Rectal smooth muscle tissue (tissue), 1 donor: ENCODE measurements at regions not wholly inside any gene's neighbourhood (a gene's known extent, or its start where the extent isn't known, plus 50 kb on each side); places are given as distances from the start of the nearest gene placed in this dataset.

ENCODE experiments used
- H3K27ac ChIP-seq: one replicate; pipeline ENCODE4 v1.7.0; 2013; ENCODE audit warnings: low read depth, low read length, inconsistent platforms
- H3K27me3 ChIP-seq: one replicate; pipeline ENCODE4 v1.7.0; 2013; ENCODE audit warnings: low read length; ENCODE audit not compliant: control insufficient read depth, insufficient read depth
- H3K36me3 ChIP-seq: one replicate; pipeline ENCODE4 v1.7.0; 2013; ENCODE audit warnings: low read length; ENCODE audit not compliant: control insufficient read depth, insufficient read depth
- H3K4me1 ChIP-seq: one replicate; pipeline ENCODE4 v1.7.0; 2013; ENCODE audit warnings: low read length; ENCODE audit not compliant: control insufficient read depth, insufficient read depth
- H3K4me3 ChIP-seq: one replicate; pipeline ENCODE4 v1.7.0; 2013; ENCODE audit warnings: low read length
- H3K9ac ChIP-seq: one replicate; pipeline ENCODE4 v1.7.0; 2013; ENCODE audit warnings: low read length

DNA sequence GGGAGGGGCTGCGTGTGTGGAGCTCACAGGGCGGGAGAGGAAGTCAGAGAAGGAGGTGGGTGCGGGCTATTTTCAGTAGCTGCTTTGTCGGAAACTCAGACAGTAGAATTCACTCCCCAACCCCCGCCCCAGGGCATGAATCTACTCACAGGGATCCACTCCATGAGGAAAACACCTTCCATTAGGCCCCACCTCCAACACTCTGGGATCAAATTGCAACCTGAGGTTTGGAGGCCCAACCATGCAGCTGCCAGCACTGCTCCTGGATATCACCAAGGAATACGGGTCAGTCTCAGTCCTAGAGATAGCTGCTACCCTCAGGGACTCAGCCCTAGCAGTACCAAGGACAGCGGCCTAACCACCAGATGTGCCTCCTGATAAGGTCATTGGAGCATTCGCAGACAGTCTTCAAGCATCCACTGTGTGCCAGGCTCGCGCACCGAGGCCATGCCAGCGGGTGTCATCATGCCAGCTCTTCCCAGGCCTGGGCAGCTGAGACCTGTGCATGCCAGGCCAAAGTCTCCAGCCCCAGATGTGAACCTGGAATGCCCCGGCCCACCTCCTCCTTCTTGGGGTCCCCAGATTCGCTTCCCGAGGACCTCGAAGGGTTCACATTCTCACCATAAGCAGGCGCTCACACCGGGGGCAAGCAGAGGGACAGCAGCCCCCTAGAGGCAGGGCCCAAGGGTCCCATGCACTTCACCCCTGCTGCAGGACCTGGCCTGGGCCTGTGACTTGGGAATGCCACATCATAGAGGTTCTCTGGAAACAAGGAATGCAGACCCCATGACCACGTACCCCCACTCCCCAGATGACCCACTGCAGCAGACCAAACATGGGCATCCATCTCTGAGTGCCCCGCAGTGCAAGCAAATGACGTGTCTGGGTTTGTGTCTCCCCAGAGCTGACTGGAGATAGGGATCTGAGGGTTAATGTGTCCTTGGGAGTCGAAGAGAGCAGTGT lies 102.3 kb downstream of the ADRA2C start:
- Histone ChIP-seq H3K27ac (no peak overlapping the region), H3K4me1 (no peaks in the 10 kb centered on the region), H3K9ac (no peak overlapping the region), H3K27me3 (peaks cover 19% of the 10 kb centered on the region), H3K36me3 (no peaks in the 10 kb centered on the region), H3K4me3 (no peak overlapping the region)

DNA sequence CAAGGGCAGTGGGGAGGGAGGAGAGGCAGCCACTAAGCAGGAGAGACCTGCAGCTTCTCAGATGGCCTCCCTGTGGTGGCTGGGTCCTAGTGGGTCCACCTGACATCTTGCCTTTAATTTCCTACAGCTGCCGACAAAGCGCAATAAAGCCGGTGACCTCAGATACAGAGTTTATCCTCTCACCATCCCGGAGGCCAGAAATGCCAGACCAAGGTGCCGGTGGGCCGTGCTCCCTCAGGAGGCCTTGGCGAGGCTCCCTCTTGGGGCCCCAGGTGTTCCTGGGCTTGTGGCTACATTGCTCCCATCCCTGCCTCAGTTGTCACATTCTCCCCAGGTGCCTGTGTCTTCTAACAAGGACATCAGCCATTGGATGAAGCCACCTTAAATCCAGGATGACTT lies 103.0 kb downstream of the ADRA2C start:
- H3K9ac ChIP-seq: no peak overlapping the region
- no peak overlapping the region for H3K4me3 ChIP-seq
- no peaks in the 10 kb centered on the region for H3K4me1 ChIP-seq
- peaks cover 19% of the 10 kb centered on the region for H3K27me3 ChIP-seq
- no peaks in the 10 kb centered on the region for H3K36me3 ChIP-seq
- H3K27ac ChIP-seq: no peak overlapping the region

DNA sequence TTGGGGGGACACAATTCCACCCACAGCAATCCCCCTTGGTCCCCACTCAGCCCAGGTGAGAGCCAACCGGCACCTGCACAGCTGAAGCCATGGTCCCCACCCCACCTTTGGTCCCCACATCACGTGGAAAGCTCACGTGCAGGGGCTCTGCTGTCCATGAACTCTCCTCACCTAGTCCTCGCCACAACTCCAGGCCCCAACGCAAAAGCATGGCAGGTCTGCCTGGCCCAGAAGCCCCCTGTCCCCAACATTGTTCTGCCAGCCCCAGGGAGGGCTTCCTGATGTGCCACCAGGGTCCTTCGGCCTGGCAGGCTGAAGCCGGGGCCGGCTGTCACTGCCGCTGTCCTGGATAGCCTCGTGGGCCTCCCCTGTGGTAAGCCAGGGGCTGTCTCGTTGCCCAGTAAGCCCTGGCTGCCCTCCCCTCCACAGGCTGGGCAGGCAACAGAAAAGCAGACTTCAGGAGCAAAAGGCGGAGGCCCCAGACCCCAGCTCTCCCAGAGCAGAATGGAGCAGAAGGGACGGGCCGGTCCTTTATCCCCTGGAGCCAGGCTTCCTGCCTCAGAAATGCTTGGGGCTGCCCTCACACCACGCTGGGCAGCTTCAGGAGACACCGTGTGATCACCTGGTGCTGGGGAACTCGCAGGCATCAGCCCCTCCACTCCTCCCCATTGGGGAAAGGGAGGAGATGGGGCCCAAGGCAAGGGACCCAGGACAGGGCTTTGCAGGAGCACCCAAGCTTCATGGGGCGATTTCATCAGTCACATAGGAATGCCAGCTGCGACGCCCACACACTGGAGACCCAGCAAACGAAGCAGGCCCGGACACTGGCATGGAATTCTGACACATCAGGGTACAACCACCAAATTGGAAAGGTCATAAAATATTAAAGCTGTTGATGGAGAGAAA lies 103.7 kb downstream of the ADRA2C start:
- Histone ChIP-seq H3K4me3 (no peak overlapping the region), H3K36me3 (no peaks in the 10 kb centered on the region), H3K4me1 (no peaks in the 10 kb centered on the region), H3K27ac (no peak overlapping the region), H3K27me3 (peaks cover 19% of the 10 kb centered on the region), H3K9ac (no peak overlapping the region)

DNA sequence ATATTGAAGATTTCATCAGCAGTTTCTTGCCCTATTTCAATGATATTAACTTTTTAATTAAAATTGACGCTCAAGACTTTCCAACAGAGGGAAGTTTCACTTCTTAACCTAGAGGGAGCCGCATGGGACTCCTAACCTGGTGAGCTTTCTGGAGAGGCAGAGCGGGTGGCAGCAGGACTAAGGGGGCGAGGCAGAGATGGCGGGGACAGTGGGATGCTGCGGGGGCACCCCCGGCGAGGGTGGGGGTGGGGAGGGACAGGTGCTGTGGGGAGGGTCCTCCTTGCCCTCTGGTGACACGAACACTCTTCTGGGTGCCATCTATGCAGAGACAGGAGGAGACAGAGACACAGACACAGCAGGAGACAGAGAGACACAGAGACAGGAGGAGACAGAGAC lies 104.4 kb downstream of the ADRA2C start:
- H3K27ac ChIP-seq: no peak overlapping the region
- no peak overlapping the region for H3K4me3 ChIP-seq
- H3K9ac ChIP-seq: no peak overlapping the region
- H3K27me3 ChIP-seq: peaks cover 19% of the 10 kb centered on the region
- no peaks in the 10 kb centered on the region for H3K4me1 ChIP-seq
- H3K36me3 ChIP-seq: no peaks in the 10 kb centered on the region

DNA sequence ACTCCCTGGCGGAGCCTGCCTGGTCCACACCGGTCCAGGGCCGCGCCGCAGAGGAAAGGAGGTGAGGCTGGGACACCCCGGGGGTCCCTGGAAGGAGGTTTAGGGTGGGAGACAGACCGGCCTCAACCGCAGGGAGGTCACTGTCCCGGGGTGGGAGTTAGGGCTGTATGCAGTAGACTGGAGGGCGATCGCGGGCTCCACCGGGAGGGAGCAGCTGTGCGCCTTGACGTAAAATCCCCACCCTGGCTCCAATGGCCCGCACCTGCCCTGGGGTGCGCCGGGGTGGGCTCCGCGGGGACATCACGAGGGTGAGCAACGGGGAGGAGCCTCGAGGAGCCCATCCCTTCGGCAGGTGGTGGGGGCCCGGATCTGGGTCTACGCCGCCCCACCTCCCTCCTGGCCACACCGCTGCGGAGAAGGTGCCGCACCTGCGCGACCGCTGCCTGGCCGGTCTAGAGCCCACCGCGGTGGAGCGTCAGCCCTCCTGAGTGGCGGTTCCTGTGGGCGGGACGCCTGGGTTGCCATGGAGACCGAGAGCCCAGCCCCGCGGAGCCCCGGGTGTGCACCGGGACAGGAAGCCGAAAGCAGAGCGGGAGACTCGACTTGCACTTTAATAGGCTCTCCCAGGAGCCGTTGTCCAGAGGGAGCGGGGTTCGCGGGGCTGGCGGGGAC lies 105.1 kb downstream of the ADRA2C start:
- Histone ChIP-seq H3K4me1 (no peaks in the 10 kb centered on the region), H3K36me3 (no peaks in the 10 kb centered on the region), H3K27ac (no peak overlapping the region), H3K9ac (no peak overlapping the region), H3K27me3 (peaks cover 19% of the 10 kb centered on the region), H3K4me3 (no peak overlapping the region)

DNA sequence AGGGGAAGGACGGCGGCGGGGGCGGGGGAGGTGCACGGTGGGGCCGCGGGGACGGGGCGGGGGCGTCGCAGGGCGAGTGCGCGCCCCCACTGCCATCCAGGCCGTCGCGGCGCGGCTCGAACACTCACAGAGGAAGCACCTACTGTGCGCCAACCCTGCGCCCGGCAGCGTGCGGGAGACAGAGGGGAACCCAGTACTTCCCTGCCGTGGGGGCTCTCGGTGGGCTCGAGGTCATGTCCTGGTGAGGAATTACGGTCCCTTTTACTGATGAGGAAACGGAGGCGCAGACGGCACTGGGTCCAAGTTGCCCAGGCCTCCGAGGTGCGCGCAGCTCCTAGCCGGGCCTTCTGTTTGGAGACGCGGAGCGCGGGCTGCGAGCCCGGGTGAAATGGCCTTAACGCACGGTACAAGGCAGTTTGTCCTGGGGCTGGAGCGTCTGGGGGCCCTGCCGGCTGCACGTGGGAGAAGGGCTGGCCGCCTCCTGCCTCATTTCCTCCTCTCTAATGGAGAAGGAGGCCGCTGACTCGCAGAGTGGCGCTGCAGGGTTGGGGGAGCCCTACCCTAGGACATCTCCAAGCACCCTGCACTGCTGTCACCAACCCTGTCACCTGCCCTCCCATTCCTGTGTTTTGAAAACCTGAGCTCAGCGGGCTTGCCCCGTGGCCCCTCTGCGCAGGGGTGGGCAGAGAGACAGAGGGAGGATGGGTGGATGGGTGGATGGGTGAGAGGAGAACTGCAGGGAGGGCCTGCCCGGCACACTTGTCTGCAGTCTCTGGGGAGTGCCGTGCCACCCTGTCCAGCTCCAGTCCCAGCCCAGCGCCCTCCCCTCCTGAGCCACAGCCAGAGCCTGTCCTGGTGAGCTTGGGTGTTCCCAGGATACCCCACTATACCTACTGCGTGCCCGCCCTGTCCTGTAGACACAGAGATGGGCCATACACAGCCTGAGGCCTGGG lies 106.0 kb downstream of the ADRA2C start:
- Histone ChIP-seq H3K9ac (no peak overlapping the region), H3K36me3 (no peaks in the 10 kb centered on the region), H3K4me1 (no peaks in the 10 kb centered on the region), H3K27ac (no peak overlapping the region), H3K4me3 (no peak overlapping the region), H3K27me3 (peaks cover 19% of the 10 kb centered on the region)

DNA sequence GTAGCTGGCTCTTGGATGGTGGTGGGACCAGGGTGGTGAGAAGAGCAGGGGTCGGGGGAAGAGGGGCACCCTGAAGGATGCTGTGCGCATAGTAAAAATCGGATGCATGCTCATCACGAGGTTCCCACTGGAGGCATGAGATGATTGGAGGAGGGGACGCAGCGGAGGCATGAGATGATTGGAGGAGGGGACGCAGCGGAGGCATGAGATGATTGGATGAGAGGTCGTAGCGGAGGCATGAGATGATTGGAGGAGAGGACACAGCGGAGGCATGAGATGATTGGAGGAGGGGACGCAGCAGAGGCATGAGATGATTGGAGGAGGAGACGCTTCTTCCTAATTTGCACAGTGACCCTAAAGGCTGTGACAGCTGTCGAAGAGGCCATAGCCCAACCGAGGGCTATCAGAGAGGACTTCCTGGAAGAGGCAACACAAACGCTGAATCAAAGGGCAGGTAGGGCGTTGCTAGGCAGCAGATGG lies 106.7 kb downstream of the ADRA2C start:
- H3K9ac ChIP-seq: no peak overlapping the region

DNA sequence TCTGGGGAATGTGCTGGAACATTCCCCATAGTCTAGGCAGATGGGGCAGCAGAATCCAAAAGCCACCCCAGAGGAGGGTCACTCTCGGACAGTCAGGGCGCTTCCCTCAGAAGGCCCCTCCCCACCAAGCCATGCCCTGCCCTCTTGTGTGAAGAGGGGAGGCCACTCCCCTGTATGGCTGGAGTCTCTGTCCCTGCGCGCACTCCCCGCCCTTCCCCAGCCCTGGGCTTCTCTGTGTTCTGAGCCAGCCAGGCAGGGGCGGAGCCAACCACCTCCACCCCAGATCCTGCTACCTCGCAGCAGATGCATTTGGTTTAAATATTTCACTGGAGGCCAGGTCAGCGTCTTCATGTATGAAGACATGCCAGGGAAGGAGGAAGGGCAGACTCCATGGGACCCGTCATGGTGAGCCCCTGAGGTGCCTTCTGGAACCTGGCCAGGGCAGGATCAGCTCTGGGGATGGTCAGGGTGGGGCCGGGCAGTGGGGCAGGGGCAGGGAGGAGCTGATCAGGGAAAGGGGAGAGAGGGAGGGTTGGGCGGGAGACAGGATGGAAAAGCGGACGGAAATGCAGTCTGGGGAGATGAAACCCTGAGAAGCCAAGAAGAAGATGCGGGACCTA lies 107.3 kb downstream of the ADRA2C start:
- no peaks in the 10 kb centered on the region for H3K4me1 ChIP-seq
- H3K27ac ChIP-seq: no peak overlapping the region
- peaks cover 19% of the 10 kb centered on the region for H3K27me3 ChIP-seq
- H3K9ac ChIP-seq: no peak overlapping the region
- no peak overlapping the region for H3K4me3 ChIP-seq
- no peaks in the 10 kb centered on the region for H3K36me3 ChIP-seq

More for the DNA sequence above, 106.7 kb downstream of the ADRA2C start:
- Histone ChIP-seq H3K27me3 (peaks cover 19% of the 10 kb centered on the region), H3K27ac (no peak overlapping the region), H3K36me3 (no peaks in the 10 kb centered on the region), H3K4me3 (no peak overlapping the region), H3K4me1 (no peaks in the 10 kb centered on the region)

DNA sequence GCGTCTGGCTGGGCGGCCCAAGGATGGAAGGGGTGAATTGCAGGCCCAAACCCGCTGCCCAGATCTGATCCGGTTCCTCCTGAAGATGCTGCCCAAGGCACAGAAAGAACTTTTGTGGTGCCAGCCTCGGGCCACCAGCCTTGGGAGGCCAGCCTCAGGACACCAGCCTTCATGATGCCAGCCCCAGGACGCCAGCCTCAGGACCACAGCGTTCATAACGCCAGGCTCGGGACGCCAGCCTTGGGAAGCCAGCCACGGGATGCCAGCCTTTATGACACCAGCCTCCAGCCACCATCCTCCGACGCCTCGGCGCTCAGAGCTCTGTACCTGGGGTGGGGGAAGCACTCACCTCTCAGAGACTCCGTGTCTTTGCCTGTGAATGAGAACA lies 107.8 kb downstream of the ADRA2C start:
- H3K4me3 ChIP-seq: no peak overlapping the region
- H3K4me1 ChIP-seq: no peaks in the 10 kb centered on the region
- H3K27ac ChIP-seq: no peak overlapping the region
- H3K27me3 ChIP-seq: peaks cover 19% of the 10 kb centered on the region
- H3K9ac ChIP-seq: no peak overlapping the region
- H3K36me3 ChIP-seq: no peaks in the 10 kb centered on the region

DNA sequence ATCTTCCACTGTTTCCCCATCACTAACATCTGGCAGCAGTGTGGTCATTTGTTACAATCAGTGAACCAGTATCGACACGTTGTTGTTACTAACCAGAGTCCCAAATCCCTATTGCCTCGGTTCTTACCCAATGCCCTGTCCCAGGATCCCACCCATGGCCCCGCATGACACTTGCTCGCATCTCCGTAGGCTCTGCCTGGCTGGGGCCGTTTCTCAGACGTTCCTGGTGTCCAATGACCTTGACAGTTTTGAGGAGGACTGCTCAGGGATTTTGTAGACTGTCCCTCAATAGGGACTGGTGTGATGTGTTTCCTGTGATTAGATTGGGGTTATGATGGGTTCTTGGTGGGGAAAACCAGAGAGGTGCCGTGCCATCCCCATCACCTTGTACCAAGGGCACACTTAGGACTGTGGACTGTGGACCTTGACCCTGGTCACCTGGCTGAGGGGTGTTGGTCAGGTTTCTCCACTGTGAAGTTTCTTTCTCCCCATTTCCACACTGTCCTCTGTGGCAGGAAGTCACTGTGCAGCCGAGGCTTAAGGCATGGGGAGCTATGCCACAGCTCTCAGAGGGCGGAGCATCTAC lies 108.4 kb downstream of the ADRA2C start:
- H3K27me3 ChIP-seq: peaks cover 22% of the 10 kb centered on the region
- no peak overlapping the region for H3K27ac ChIP-seq
- H3K4me3 ChIP-seq: no peak overlapping the region
- H3K9ac ChIP-seq: no peak overlapping the region
- H3K36me3 ChIP-seq: no peaks in the 10 kb centered on the region
- no peaks in the 10 kb centered on the region for H3K4me1 ChIP-seq

DNA sequence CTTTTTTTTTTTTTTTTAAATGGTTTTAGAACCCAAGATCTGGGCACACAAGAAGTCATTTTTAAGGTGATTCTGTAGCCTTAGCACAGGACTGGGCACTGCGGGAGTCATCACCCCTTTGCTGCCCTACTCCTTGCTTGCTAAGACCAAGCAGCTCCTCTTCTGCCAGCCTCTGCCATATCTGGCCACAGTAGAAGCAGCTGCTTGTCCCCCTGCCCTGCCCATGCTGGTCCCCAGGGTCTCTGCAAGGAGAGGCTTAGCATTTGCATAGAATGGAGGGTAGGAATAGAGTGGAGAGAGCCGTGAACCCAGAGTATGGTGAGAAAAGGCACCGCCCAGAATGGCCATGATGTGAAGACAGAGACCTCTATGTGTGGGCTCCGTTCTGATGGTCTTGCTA lies 109.3 kb downstream of the ADRA2C start:
- no peaks in the 10 kb centered on the region for H3K4me1 ChIP-seq
- peaks cover 27% of the 10 kb centered on the region for H3K27me3 ChIP-seq
- H3K27ac ChIP-seq: no peak overlapping the region
- H3K9ac ChIP-seq: no peak overlapping the region
- no peak overlapping the region for H3K4me3 ChIP-seq
- H3K36me3 ChIP-seq: no peaks in the 10 kb centered on the region
